ENCODE measurements at regions not wholly inside any gene's neighbourhood (a gene's known extent, or its start where the extent isn't known, plus 50 kb on each side); places are given as distances from the start of the nearest gene placed in this dataset.

GRCh38 chr3:187920913-187921312 is 175.6 kb upstream of the BCL6 start:
- POLR2A ChIA-PET = interaction anchor here (0.9 to 12.2 kb wide), 4 partner anchors 9 to 46 kb away, joined by 3 to 331 read pairs (median 8); no protein-coding TSS in a partner anchor
- H3K4me2 ChIP-seq (ENCODE audit: low read length) = peak overlapping the region; percentile 50
- no peaks in the 10 kb centered on the region for H3K9me2 ChIP-seq (ENCODE audit: insufficient read depth, low read length)
- intact Hi-C loops (cut with micrococcal nuclease; ENCODE audit: unreplicated experiment) = no loop called here
- H3K36me3 ChIP-seq (ENCODE audit: insufficient read depth, low read length) = peaks cover 24% of the 10 kb centered on the region
- peaks cover 86% of the 10 kb centered on the region for H3K4me1 ChIP-seq (ENCODE audit: insufficient read depth, low read length, poor library complexity, severe bottlenecking)
- no peaks in the 10 kb centered on the region for H4K20me1 ChIP-seq (ENCODE audit: insufficient read depth, low read length)
- CTCF ChIA-PET (ENCODE audit: unreplicated experiment) = interaction anchor here (0.6 kb wide), 1 partner anchor 14 kb away, joined by 3 read pairs; no protein-coding TSS in a partner anchor
- H2AFZ ChIP-seq (ENCODE audit: low read length) = peak overlapping the region; percentile 71; the same call in 1 of the 2 replicates
- TF ChIP-seq EZH2phosphoT487 (IDR thresholded peaks at IDR 0.05; ENCODE audit: borderline replicate concordance, low read depth, low read length) (no peak), CTCF (conservative IDR thresholded peaks at IDR 0.05; ENCODE audit: low read length) (no peak)
- no peaks in the 10 kb centered on the region; the same call in 1 of the 2 replicates for H3K79me2 ChIP-seq (ENCODE audit: insufficient read depth, low read depth, low read length)
- BruUV-seq (replicated peaks) = no TSS peak
- DNase-seq (ENCODE audit: low spot score) = no peak
- peaks cover 19% of the 10 kb centered on the region; the same call in 1 of the 2 replicates for H3K9me3 ChIP-seq (ENCODE audit: low read length)
- peak overlapping the region; percentile 97 for H3K27ac ChIP-seq (ENCODE audit: low read depth, low read length, poor library complexity, severe bottlenecking)
- no peak overlapping the region for H3K4me3 ChIP-seq (ENCODE audit: low read depth, low read length, poor library complexity, severe bottlenecking)

GRCh38 chr3:187921391-187922074 is 176.3 kb upstream of the BCL6 start:
- no peaks in the 10 kb centered on the region; the same call in 1 of the 2 replicates for H3K79me2 ChIP-seq (ENCODE audit: insufficient read depth, low read depth, low read length)
- BruUV-seq (replicated peaks) = no TSS peak
- ChIA-PET CTCF (ENCODE audit: unreplicated experiment) (interaction anchor here (0.6 kb wide), 1 partner anchor 13 kb away, joined by 3 read pairs; no protein-coding TSS in a partner anchor), POLR2A (interaction anchor here (0.7 to 12.2 kb wide), 9 partner anchors 18 to 185 kb away, joined by 4 to 331 read pairs (median 4); partner anchors contain the start of gene BCL6)
- H3K4me1 ChIP-seq (ENCODE audit: insufficient read depth, low read length, poor library complexity, severe bottlenecking) = peaks cover 86% of the 10 kb centered on the region
- H4K20me1 ChIP-seq (ENCODE audit: insufficient read depth, low read length) = no peaks in the 10 kb centered on the region
- H3K4me2 ChIP-seq (ENCODE audit: low read length) = peak overlapping the region; percentile 50
- no peaks in the 10 kb centered on the region for H3K9me2 ChIP-seq (ENCODE audit: insufficient read depth, low read length)
- peak overlapping the region; percentile 71; the same call in 1 of the 2 replicates for H2AFZ ChIP-seq (ENCODE audit: low read length)
- intact Hi-C loops (cut with micrococcal nuclease; ENCODE audit: unreplicated experiment) = no loop called here
- TF ChIP-seq EZH2phosphoT487 (IDR thresholded peaks at IDR 0.05; ENCODE audit: borderline replicate concordance, low read depth, low read length) = no peak
- no peak for TF ChIP-seq CTCF (conservative IDR thresholded peaks at IDR 0.05; ENCODE audit: low read length)
- DNase-seq (ENCODE audit: low spot score) = no peak
- H3K4me3 ChIP-seq (ENCODE audit: low read depth, low read length, poor library complexity, severe bottlenecking) = no peak overlapping the region
- H3K9me3 ChIP-seq (ENCODE audit: low read length) = peaks cover 19% of the 10 kb centered on the region; the same call in 1 of the 2 replicates
- peak overlapping the region; percentile 97 for H3K27ac ChIP-seq (ENCODE audit: low read depth, low read length, poor library complexity, severe bottlenecking)
- peaks cover 24% of the 10 kb centered on the region for H3K36me3 ChIP-seq (ENCODE audit: insufficient read depth, low read length)
